ENCODE measurements at regions not wholly inside any gene's neighbourhood (a gene's known extent, or its start where the extent isn't known, plus 50 kb on each side); places are given as distances from the start of the nearest gene placed in this dataset.

DNA sequence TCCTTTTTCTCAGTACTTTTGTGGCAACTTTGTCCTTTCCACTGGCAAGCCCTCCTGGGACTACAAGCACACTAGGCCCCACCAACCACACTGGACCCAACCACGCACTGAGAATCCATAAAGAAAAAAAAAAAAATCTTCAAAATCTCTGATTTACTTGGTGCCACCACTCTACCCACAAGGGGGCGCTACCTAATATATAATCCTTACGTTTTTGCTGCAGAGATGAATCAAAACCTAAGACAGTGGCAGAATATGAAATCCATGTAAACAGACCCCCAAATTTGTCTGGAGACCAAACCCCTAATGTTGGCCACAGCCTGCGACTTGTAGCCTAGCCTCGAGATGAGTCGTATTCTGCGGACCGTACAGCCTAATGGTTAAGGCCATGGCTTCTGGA, 63.5 kb upstream of the ARHGAP36 start:
- H3K4me2 ChIP-seq (ENCODE audit: low read depth, low read length, poor library complexity, severe bottlenecking), result no peak overlapping the region
- H3K36me3 ChIP-seq (ENCODE audit: insufficient read depth, low read length), result no peaks in the 10 kb centered on the region
- H3K9me3 ChIP-seq (ENCODE audit: insufficient read depth, low read depth, low read length), result no peaks in the 10 kb centered on the region
- H3K79me2 ChIP-seq (ENCODE audit: insufficient read depth, low read length), result no peaks in the 10 kb centered on the region
- no peaks in the 10 kb centered on the region for H3K27me3 ChIP-seq (ENCODE audit: insufficient read depth, low read length, poor library complexity, severe bottlenecking)
- no peak overlapping the region for H3K9ac ChIP-seq (ENCODE audit: low read depth, low read length, poor library complexity, severe bottlenecking)
- H4K20me1 ChIP-seq (ENCODE audit: insufficient read depth, low read length, poor library complexity, severe bottlenecking), result no peaks in the 10 kb centered on the region
- TF ChIP-seq CTCF (conservative IDR thresholded peaks at IDR 0.05; ENCODE audit: low read length), result peak; percentile 70
- no peak for TF ChIP-seq EZH2phosphoT487 (IDR thresholded peaks at IDR 0.05; ENCODE audit: borderline replicate concordance)
- no peaks in the 10 kb centered on the region for H3F3A ChIP-seq (ENCODE audit: low read depth)
- H3K4me1 ChIP-seq (ENCODE audit: insufficient read depth, low read length, poor library complexity, severe bottlenecking), result peaks cover 11% of the 10 kb centered on the region
- no peaks in the 10 kb centered on the region for H3K9me2 ChIP-seq (replicated peaks; ENCODE audit: low read depth, low read length)
- H3K4me3 ChIP-seq (ENCODE audit: low read length, poor library complexity, severe bottlenecking), result no peak overlapping the region
- no peak overlapping the region for H2AFZ ChIP-seq (ENCODE audit: low read length)

- no peak for TF ChIP-seq CTCF (conservative IDR thresholded peaks at IDR 0.05; ENCODE audit: low read length)
- TF ChIP-seq EZH2phosphoT487 (IDR thresholded peaks at IDR 0.05; ENCODE audit: borderline replicate concordance), result no peak
- Histone ChIP-seq H3K4me3 (ENCODE audit: low read length, poor library complexity, severe bottlenecking) (no peak overlapping the region), H3F3A (ENCODE audit: low read depth) (no peaks in the 10 kb centered on the region), H3K9ac (ENCODE audit: low read depth, low read length, poor library complexity, severe bottlenecking) (no peak overlapping the region), H3K9me2 (replicated peaks; ENCODE audit: low read depth, low read length) (no peaks in the 10 kb centered on the region), H3K4me1 (ENCODE audit: insufficient read depth, low read length, poor library complexity, severe bottlenecking) (peaks cover 11% of the 10 kb centered on the region), H3K79me2 (ENCODE audit: insufficient read depth, low read length) (no peaks in the 10 kb centered on the region), H3K36me3 (ENCODE audit: insufficient read depth, low read length) (no peaks in the 10 kb centered on the region), H2AFZ (ENCODE audit: low read length) (no peak overlapping the region), H3K9me3 (ENCODE audit: insufficient read depth, low read depth, low read length) (no peaks in the 10 kb centered on the region), H3K4me2 (ENCODE audit: low read depth, low read length, poor library complexity, severe bottlenecking) (no peak overlapping the region), H4K20me1 (ENCODE audit: insufficient read depth, low read length, poor library complexity, severe bottlenecking) (no peaks in the 10 kb centered on the region), H3K27me3 (ENCODE audit: insufficient read depth, low read length, poor library complexity, severe bottlenecking) (no peaks in the 10 kb centered on the region)
Observed at GRCh38 chrX:130995439-130995838, 62.7 kb upstream of the ARHGAP36 start.

GRCh38 chrX:130997314-130997713, 60.8 kb upstream of the ARHGAP36 start:
- no peak overlapping the region for H2AFZ ChIP-seq (ENCODE audit: low read length)
- no peaks in the 10 kb centered on the region for H3K9me3 ChIP-seq (ENCODE audit: insufficient read depth, low read depth, low read length)
- H3K79me2 ChIP-seq (ENCODE audit: insufficient read depth, low read length), result no peaks in the 10 kb centered on the region
- no peaks in the 10 kb centered on the region for H3F3A ChIP-seq (ENCODE audit: low read depth)
- TF ChIP-seq CTCF (conservative IDR thresholded peaks at IDR 0.05; ENCODE audit: low read length), result no peak
- TF ChIP-seq EZH2phosphoT487 (IDR thresholded peaks at IDR 0.05; ENCODE audit: borderline replicate concordance), result no peak
- no peaks in the 10 kb centered on the region for H3K36me3 ChIP-seq (ENCODE audit: insufficient read depth, low read length)
- no peak overlapping the region for H3K4me3 ChIP-seq (ENCODE audit: low read length, poor library complexity, severe bottlenecking)
- H3K9me2 ChIP-seq (replicated peaks; ENCODE audit: low read depth, low read length), result no peaks in the 10 kb centered on the region
- H3K27me3 ChIP-seq (ENCODE audit: insufficient read depth, low read length, poor library complexity, severe bottlenecking), result no peaks in the 10 kb centered on the region
- no peaks in the 10 kb centered on the region for H4K20me1 ChIP-seq (ENCODE audit: insufficient read depth, low read length, poor library complexity, severe bottlenecking)
- no peak overlapping the region for H3K9ac ChIP-seq (ENCODE audit: low read depth, low read length, poor library complexity, severe bottlenecking)
- H3K4me2 ChIP-seq (ENCODE audit: low read depth, low read length, poor library complexity, severe bottlenecking), result no peak overlapping the region
- peaks cover 11% of the 10 kb centered on the region for H3K4me1 ChIP-seq (ENCODE audit: insufficient read depth, low read length, poor library complexity, severe bottlenecking)
